GM18907 (cell line): ENCODE measurements at regions not wholly inside any gene's neighbourhood (a gene's known extent, or its start where the extent isn't known, plus 50 kb on each side); places are given as distances from the start of the nearest gene placed in this dataset.

Experiments
- ATAC-seq: cut with Tn5 transposase; IDR thresholded peaks from one replicate; pipeline ENCODE4 v1.9.1; 2021; ENCODE audit warnings: mild to moderate bottlenecking, moderate library complexity; ENCODE audit not compliant: unreplicated experiment

- no peak for ATAC-seq
These were observed 49.7 kb upstream of the ACP3 start for GRCh38 chr3:132267391-132267993.
